GM12891 (cell line): ENCODE measurements at regions not wholly inside any gene's neighbourhood (a gene's known extent, or its start where the extent isn't known, plus 50 kb on each side); places are given as distances from the start of the nearest gene placed in this dataset.

Source experiments
- POLR2A ChIP-seq: IDR thresholded peaks from 2 replicates; pipeline ENCODE4 v1.6.1; 2011; ENCODE audit warnings: low read depth, low read length, control low read depth
- POLR2AphosphoS5 ChIP-seq: IDR thresholded peaks from 2 replicates; pipeline ENCODE4 v1.6.1; 2011; ENCODE audit warnings: low read depth, low read length, control low read depth
- POU2F2 ChIP-seq: IDR thresholded peaks from 2 replicates; pipeline ENCODE4 v1.6.1; 2011; ENCODE audit warnings: low read depth, mild to moderate bottlenecking, control low read depth, low read length, moderate library complexity
- TAF1 ChIP-seq: IDR thresholded peaks from 2 replicates; pipeline ENCODE4 v1.6.1; 2011; ENCODE audit warnings: low read depth, low read length, control low read depth

DNA sequence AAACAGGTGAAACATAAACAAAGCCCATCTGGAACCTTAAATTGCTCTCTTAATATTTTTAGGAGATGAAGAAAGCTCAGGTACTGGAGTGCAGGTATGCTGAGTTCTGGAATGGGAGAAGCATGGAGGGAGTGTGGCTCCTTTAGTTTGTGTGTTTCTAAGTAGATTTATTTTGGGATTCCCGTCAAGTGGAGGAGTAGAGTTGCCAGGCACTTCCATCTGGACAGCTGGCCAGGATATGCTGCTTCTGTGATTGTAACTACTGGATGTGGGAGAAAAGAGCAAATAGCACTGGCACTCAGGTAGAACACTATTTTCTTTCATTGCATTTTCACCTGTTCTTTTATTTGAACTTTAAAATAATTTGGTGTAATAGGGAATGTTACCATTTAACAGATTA is 182.3 kb upstream of the MAST4 start:
- no peak for TF ChIP-seq POLR2A
- no peak for TF ChIP-seq TAF1
- no peak for TF ChIP-seq POLR2AphosphoS5
- no peak for TF ChIP-seq POU2F2
